ENCODE measurements at regions not wholly inside any gene's neighbourhood (a gene's known extent, or its start where the extent isn't known, plus 50 kb on each side); places are given as distances from the start of the nearest gene placed in this dataset.

- Histone ChIP-seq H3K4me1 (no peaks in the 10 kb centered on the region), H3K9me3 (no peaks in the 10 kb centered on the region), H3K4me3 (no peak overlapping the region), H3K27ac (no peak overlapping the region), H3K4me2 (no peak overlapping the region)
- no peak for FAIRE-seq
- no peak for DNase-seq (ENCODE audit: low read depth in 1 of 2, low spot score in 1 of 2)
- CTCF ChIA-PET, result no interaction called here
- ATAC-seq, result no peak
- TF ChIP-seq GATA3 (IDR thresholded peaks at IDR 0.05; ENCODE audit: borderline replicate concordance) (no peak), POLR2AphosphoS2 (conservative IDR thresholded peaks at IDR 0.05; ENCODE audit: low read length) (no peak), USF2 (IDR thresholded peaks at IDR 0.05) (no peak), CTCF (IDR thresholded peaks at IDR 0.05) (no peak), FOSB (CRISPR knock-in tag; IDR thresholded peaks at IDR 0.05) (no peak), BCL3 (IDR thresholded peaks at IDR 0.05) (no peak), HMGXB4 (CRISPR knock-in tag; IDR thresholded peaks at IDR 0.05; ENCODE audit: borderline replicate concordance) (no peak), KDM1A (IDR thresholded peaks at IDR 0.05; ENCODE audit: low read depth) (no peak), BHLHE40 (IDR thresholded peaks at IDR 0.05; ENCODE audit: low read depth, low read length) (no peak), POLR2A (IDR thresholded peaks at IDR 0.05; ENCODE audit: low read length) (no peak), ZNF302 (CRISPR knock-in tag; IDR thresholded peaks at IDR 0.05) (no peak), KDM5A (IDR thresholded peaks at IDR 0.05) (no peak), NR3C1 (IDR thresholded peaks at IDR 0.05) (no peak), EP300 (IDR thresholded peaks at IDR 0.05) (no peak)
- 36% methylated on average over 2 of the region's 2 CpGs for WGBS (ENCODE audit: missing lambda C conversion rate)
- POLR2A ChIA-PET, result no interaction called here
These were observed 948.0 kb downstream of the DSC3 start for GRCh38 chr18:30094556-30094955.

GRCh38 chr18:30093376-30093775 lies 949.2 kb downstream of the DSC3 start:
- no peak for FAIRE-seq

GRCh38 chr18:30088238-30089015 lies 954.1 kb downstream of the DSC3 start:
- no peak for FAIRE-seq
- CTCF ChIA-PET, result no interaction called here
- no peaks in the 10 kb centered on the region for H3K9me3 ChIP-seq
- TF ChIP-seq EHF (CRISPR knock-in tag; IDR thresholded peaks at IDR 0.05) (no peak), ESRRA (IDR thresholded peaks at IDR 0.05; ENCODE audit: borderline replicate concordance, low read length) (no peak)
- POLR2A ChIA-PET, result no interaction called here
- H3K4me3 ChIP-seq, result no peak overlapping the region
- H3K4me2 ChIP-seq, result no peak overlapping the region
- no peak for DNase-seq (ENCODE audit: low read depth in 1 of 2, low spot score in 1 of 2)
- no peak for ATAC-seq
- no peaks in the 10 kb centered on the region for H3K4me1 ChIP-seq
- H3K27ac ChIP-seq, result no peak overlapping the region

More at GRCh38 chr18:30093376-30093775, 949.2 kb downstream of the DSC3 start:
- TF ChIP-seq TFCP2L1 (CRISPR knock-in tag; IDR thresholded peaks at IDR 0.05), result no peak
- TF ChIP-seq GATA3 (IDR thresholded peaks at IDR 0.05; ENCODE audit: borderline replicate concordance), result no peak
- TF ChIP-seq, protein P1, sequence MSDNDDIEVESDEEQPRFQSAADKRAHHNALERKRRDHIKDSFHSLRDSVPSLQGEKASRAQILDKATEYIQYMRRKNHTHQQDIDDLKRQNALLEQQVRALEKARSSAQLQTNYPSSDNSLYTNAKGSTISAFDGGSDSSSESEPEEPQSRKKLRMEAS (IDR thresholded peaks at IDR 0.05), result no peak
- no peak for TF ChIP-seq HOXB13 (CRISPR knock-in tag; IDR thresholded peaks at IDR 0.05; ENCODE audit: low read depth)
- no peak for TF ChIP-seq ZNF302 (CRISPR knock-in tag; IDR thresholded peaks at IDR 0.05)
- TF ChIP-seq PHF8 (IDR thresholded peaks at IDR 0.05; ENCODE audit: borderline replicate concordance, low read depth), result no peak
- no peak for TF ChIP-seq ESRRA (IDR thresholded peaks at IDR 0.05; ENCODE audit: borderline replicate concordance, low read length)
- TF ChIP-seq KDM1A (IDR thresholded peaks at IDR 0.05; ENCODE audit: low read depth), result no peak
- TF ChIP-seq FOSB (CRISPR knock-in tag; IDR thresholded peaks at IDR 0.05), result no peak
- Histone ChIP-seq H3K27ac (no peak overlapping the region), H3K4me2 (no peak overlapping the region), H3K4me3 (no peak overlapping the region), H3K4me1 (no peaks in the 10 kb centered on the region), H3K9me3 (no peaks in the 10 kb centered on the region)
- ChIA-PET POLR2A (no interaction called here), CTCF (no interaction called here)
- ATAC-seq, result no peak
- 7% methylated on average over 4 of the region's 4 CpGs for WGBS (ENCODE audit: missing lambda C conversion rate)
- no peak for DNase-seq (ENCODE audit: low read depth in 1 of 2, low spot score in 1 of 2)
